ENCODE measurements at regions not wholly inside any gene's neighbourhood (a gene's known extent, or its start where the extent isn't known, plus 50 kb on each side); places are given as distances from the start of the nearest gene placed in this dataset.

DNA sequence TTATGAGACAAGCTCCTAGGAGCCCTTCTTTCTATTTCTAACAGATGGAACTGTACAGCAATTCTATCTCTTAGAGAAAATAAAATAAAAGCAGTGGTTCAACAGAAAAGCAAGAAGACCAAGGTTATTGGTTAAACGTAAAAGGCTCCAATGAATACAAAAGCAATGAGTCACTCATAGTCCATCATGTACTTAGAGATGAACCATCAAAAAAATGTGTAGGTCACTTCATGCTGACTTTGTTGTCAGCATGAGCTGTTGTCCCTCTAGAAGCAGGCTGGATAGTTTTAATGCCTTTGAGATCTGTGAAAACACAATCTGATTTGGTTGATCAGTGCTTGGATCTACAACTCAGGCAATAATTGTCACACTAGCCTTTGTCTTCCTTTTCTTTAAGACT is 378.6 kb upstream of the ANXA10 start:
- H4K20me1 ChIP-seq (ENCODE audit: control insufficient read depth, extremely low read depth, insufficient read depth, low read length), result no peaks in the 10 kb centered on the region
- no peak for TF ChIP-seq EZH2 (IDR thresholded peaks at IDR 0.05; ENCODE audit: low read length)
- TF ChIP-seq, protein P1, sequence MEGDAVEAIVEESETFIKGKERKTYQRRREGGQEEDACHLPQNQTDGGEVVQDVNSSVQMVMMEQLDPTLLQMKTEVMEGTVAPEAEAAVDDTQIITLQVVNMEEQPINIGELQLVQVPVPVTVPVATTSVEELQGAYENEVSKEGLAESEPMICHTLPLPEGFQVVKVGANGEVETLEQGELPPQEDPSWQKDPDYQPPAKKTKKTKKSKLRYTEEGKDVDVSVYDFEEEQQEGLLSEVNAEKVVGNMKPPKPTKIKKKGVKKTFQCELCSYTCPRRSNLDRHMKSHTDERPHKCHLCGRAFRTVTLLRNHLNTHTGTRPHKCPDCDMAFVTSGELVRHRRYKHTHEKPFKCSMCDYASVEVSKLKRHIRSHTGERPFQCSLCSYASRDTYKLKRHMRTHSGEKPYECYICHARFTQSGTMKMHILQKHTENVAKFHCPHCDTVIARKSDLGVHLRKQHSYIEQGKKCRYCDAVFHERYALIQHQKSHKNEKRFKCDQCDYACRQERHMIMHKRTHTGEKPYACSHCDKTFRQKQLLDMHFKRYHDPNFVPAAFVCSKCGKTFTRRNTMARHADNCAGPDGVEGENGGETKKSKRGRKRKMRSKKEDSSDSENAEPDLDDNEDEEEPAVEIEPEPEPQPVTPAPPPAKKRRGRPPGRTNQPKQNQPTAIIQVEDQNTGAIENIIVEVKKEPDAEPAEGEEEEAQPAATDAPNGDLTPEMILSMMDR (optimal IDR thresholded peaks at IDR 0.05 in 1 of 3, IDR thresholded peaks at IDR 0.05 in 1 of 3, conservative IDR thresholded peaks at IDR 0.05 in 1 of 3; ENCODE audit: extremely low read depth in 1 of 3, insufficient read depth in 2 of 3, low read length in 3 of 3), result no peak
- H3K27ac ChIP-seq (ENCODE audit: control insufficient read depth, insufficient read depth, low read length), result no peak overlapping the region
- no peak for FAIRE-seq
- no peak overlapping the region for H3K4me3 ChIP-seq (ENCODE audit: control insufficient read depth in 2 of 3, extremely low read depth in 1 of 3, insufficient read depth in 2 of 3, low read depth in 1 of 3, low read length in 3 of 3)
- no peaks in the 10 kb centered on the region for H3K9me3 ChIP-seq (ENCODE audit: control insufficient read depth, low read depth, low read length)
- no peaks in the 10 kb centered on the region for H3K27me3 ChIP-seq (ENCODE audit: control insufficient read depth, extremely low read depth, insufficient read depth, low read length)
- dilution Hi-C loops (cut with MboI; ENCODE audit: extremely low pct_ligation_motif_present, low sequenced_read_pairs), result no loop called here
- H3K4me2 ChIP-seq (ENCODE audit: control insufficient read depth, extremely low read depth, insufficient read depth, low read depth, low read length), result no peak overlapping the region
- H2AFZ ChIP-seq (ENCODE audit: control insufficient read depth, low read length), result no peak overlapping the region
- no peak for DNase-seq (ENCODE audit: low read depth, low spot score)
- H3K4me1 ChIP-seq (ENCODE audit: control insufficient read depth, extremely low read depth, insufficient read depth, low read length), result no peaks in the 10 kb centered on the region
- H3K36me3 ChIP-seq (ENCODE audit: control insufficient read depth in 2 of 2, extremely low read depth in 1 of 2, insufficient read depth in 2 of 2, low read length in 2 of 2), result no peaks in the 10 kb centered on the region
- H3K9me1 ChIP-seq (ENCODE audit: control insufficient read depth, extremely low read depth, insufficient read depth, low read length), result no peaks in the 10 kb centered on the region
- no peak overlapping the region for H3K9ac ChIP-seq (ENCODE audit: control insufficient read depth, extremely low read depth, insufficient read depth, low read length)
- no peaks in the 10 kb centered on the region for H3K79me2 ChIP-seq (ENCODE audit: control insufficient read depth, insufficient read depth, low read length)

DNA sequence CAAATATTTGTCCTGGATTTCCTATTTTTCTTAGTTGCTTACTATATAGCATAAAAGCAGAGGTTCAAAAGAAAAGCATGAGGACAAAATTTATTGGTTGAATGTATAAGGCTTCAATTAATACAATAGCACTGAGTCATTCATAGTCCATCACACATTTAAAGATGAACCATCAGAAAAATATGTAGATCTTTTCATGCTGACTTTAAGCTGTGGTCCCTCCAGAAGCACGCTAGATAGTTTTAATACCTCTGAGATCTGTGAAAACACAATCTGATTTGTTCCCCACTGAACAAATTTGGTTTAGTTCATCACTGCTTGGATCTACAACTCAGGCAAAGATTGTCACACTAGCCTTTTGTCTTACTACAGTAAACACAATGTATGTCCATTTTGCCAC is 377.2 kb upstream of the ANXA10 start:
- no peaks in the 10 kb centered on the region for H3K36me3 ChIP-seq (ENCODE audit: control insufficient read depth in 2 of 2, extremely low read depth in 1 of 2, insufficient read depth in 2 of 2, low read length in 2 of 2)
- dilution Hi-C loops (cut with MboI; ENCODE audit: extremely low pct_ligation_motif_present, low sequenced_read_pairs), result no loop called here
- H3K9ac ChIP-seq (ENCODE audit: control insufficient read depth, extremely low read depth, insufficient read depth, low read length), result no peak overlapping the region
- no peaks in the 10 kb centered on the region for H3K27me3 ChIP-seq (ENCODE audit: control insufficient read depth, extremely low read depth, insufficient read depth, low read length)
- H3K27ac ChIP-seq (ENCODE audit: control insufficient read depth, insufficient read depth, low read length), result no peak overlapping the region
- TF ChIP-seq EZH2 (IDR thresholded peaks at IDR 0.05; ENCODE audit: low read length), result no peak
- TF ChIP-seq, protein P1 (optimal IDR thresholded peaks at IDR 0.05 in 1 of 3, IDR thresholded peaks at IDR 0.05 in 1 of 3, conservative IDR thresholded peaks at IDR 0.05 in 1 of 3; ENCODE audit: extremely low read depth in 1 of 3, insufficient read depth in 2 of 3, low read length in 3 of 3), result no peak
- no peaks in the 10 kb centered on the region for H4K20me1 ChIP-seq (ENCODE audit: control insufficient read depth, extremely low read depth, insufficient read depth, low read length)
- no peaks in the 10 kb centered on the region for H3K9me3 ChIP-seq (ENCODE audit: control insufficient read depth, low read depth, low read length)
- no peak for FAIRE-seq
- no peak overlapping the region for H2AFZ ChIP-seq (ENCODE audit: control insufficient read depth, low read length)
- H3K9me1 ChIP-seq (ENCODE audit: control insufficient read depth, extremely low read depth, insufficient read depth, low read length), result no peaks in the 10 kb centered on the region
- H3K4me2 ChIP-seq (ENCODE audit: control insufficient read depth, extremely low read depth, insufficient read depth, low read depth, low read length), result no peak overlapping the region
- H3K79me2 ChIP-seq (ENCODE audit: control insufficient read depth, insufficient read depth, low read length), result no peaks in the 10 kb centered on the region
- no peak overlapping the region for H3K4me3 ChIP-seq (ENCODE audit: control insufficient read depth in 2 of 3, extremely low read depth in 1 of 3, insufficient read depth in 2 of 3, low read depth in 1 of 3, low read length in 3 of 3)
- no peak for DNase-seq (ENCODE audit: low read depth, low spot score)
- H3K4me1 ChIP-seq (ENCODE audit: control insufficient read depth, extremely low read depth, insufficient read depth, low read length), result no peaks in the 10 kb centered on the region

Measured in keratinocyte (primary cell).